ENCODE measurements at regions not wholly inside any gene's neighbourhood (a gene's known extent, or its start where the extent isn't known, plus 50 kb on each side); places are given as distances from the start of the nearest gene placed in this dataset.

GRCh38 chr18:42586601-42587000 is 528.9 kb downstream of the RIT2 start:
- TF ChIP-seq POLR2AphosphoS5 (IDR thresholded peaks at IDR 0.05; ENCODE audit: low read depth, low read length) (no peak), POLR2A (IDR thresholded peaks at IDR 0.05; ENCODE audit: low read depth, low read length) (no peak)

Data from GM12892 (cell line).